Spleen (tissue), 7 donors: ENCODE measurements at regions not wholly inside any gene's neighbourhood (a gene's known extent, or its start where the extent isn't known, plus 50 kb on each side); places are given as distances from the start of the nearest gene placed in this dataset.
"Not testable (repeated sequence)": the region's sequence is repeated elsewhere in the genome, so short reads cannot be mapped to it uniquely, and the experiment has no call there.

Source experiments
- CTCF ChIP-seq, 11 experiments: fragments of 200-600 bp in 7 of 11; fragments of 450-650 bp in 4 of 11; sonication (generic) in 4 of 11; IDR thresholded peaks in 8 of 11; conservative IDR thresholded peaks in 3 of 11; 1 replicate in 7 of 11; 2 replicates in 4 of 11; pipeline versions ENCODE4 v1.4.0 to v1.8.0; 2016 to 2021; ENCODE audit warnings: antibody characterized with exemption in 11 of 11, inconsistent platforms in 4 of 11, mild to moderate bottlenecking in 1 of 11
- POLR2AphosphoS5 ChIP-seq, 3 donors: sonication (generic); formaldehyde crosslinking; IDR thresholded peaks; one replicate each; pipeline ENCODE4 v1.5.1; 2017; ENCODE audit warnings: antibody characterized with exemption in 3 of 3
- donor health status: DM: no; HTN: no; CAD: no; lungs with moderate emphysema.
- donor health status: DM: no; HTN: no; CAD: no.
- donor health status: DM: no; HTN: no; CAD: no.

- not testable (repeated sequence) for TF ChIP-seq CTCF (IDR thresholded peaks at IDR 0.05 in 8 of 11, conservative IDR thresholded peaks at IDR 0.05 in 3 of 11); POLR2AphosphoS5 (IDR thresholded peaks at IDR 0.05)
Observed at GRCh38 chr1:149356152-149356551, 118.7 kb upstream of the NBPF19 start.
